Mesendoderm (in vitro differentiated cells): ENCODE measurements at regions not wholly inside any gene's neighbourhood (a gene's known extent, or its start where the extent isn't known, plus 50 kb on each side); places are given as distances from the start of the nearest gene placed in this dataset.
"Not testable (repeated sequence)": the region's sequence is repeated elsewhere in the genome, so short reads cannot be mapped to it uniquely, and the experiment has no call there.

Experiments used
- DNase-seq: peaks from one replicate; pipeline ENCODE4 v3.0.0; 2013
- H2AK5ac ChIP-seq: 2 replicates; pipeline ENCODE4 v1.6.1; 2013; ENCODE audit warnings: low read length, inconsistent platforms
- H2BK120ac ChIP-seq: 2 replicates; pipeline ENCODE4 v1.6.1; 2013; ENCODE audit warnings: low read depth, mild to moderate bottlenecking, low read length, moderate library complexity, mixed read lengths
- H2BK15ac ChIP-seq: replicated peaks from 2 replicates; pipeline ENCODE4 v1.6.1; 2013; ENCODE audit warnings: low read depth, mild to moderate bottlenecking, moderate library complexity
- H2BK5ac ChIP-seq: 2 replicates; pipeline ENCODE4 v1.6.1; 2013; ENCODE audit warnings: low read length, inconsistent platforms
- H3K18ac ChIP-seq: 2 replicates; pipeline ENCODE4 v1.6.1; 2013; ENCODE audit warnings: mild to moderate bottlenecking, low read length, mixed read lengths
- H3K23ac ChIP-seq: one replicate; pipeline ENCODE4 v1.6.1; 2013; ENCODE audit warnings: low read length
- H3K27ac ChIP-seq: 2 replicates; pipeline ENCODE4 v1.5.1; 2013; ENCODE audit warnings: low read depth, mild to moderate bottlenecking, inconsistent platforms, low read length, moderate library complexity
- H3K27me3 ChIP-seq: 2 replicates; pipeline ENCODE4 v1.6.1; 2013; ENCODE audit warnings: low read length, control low read depth, mild to moderate bottlenecking, inconsistent platforms; ENCODE audit not compliant: insufficient read depth, poor library complexity
- H3K36me3 ChIP-seq: 2 replicates; pipeline ENCODE4 v1.6.1; 2013; ENCODE audit warnings: low read length, inconsistent platforms; ENCODE audit not compliant: control insufficient read depth, insufficient read depth
- H3K4ac ChIP-seq: one replicate; pipeline ENCODE4 v1.6.1; 2013; ENCODE audit warnings: low read depth, mild to moderate bottlenecking, low read length, moderate library complexity
- H3K4me1 ChIP-seq: 2 replicates; pipeline ENCODE4 v1.6.1; 2013; ENCODE audit warnings: low read depth, low read length, inconsistent platforms; ENCODE audit not compliant: control insufficient read depth
- H3K4me2 ChIP-seq: 2 replicates; pipeline ENCODE4 v1.6.1; 2013; ENCODE audit warnings: low read length
- H3K4me3 ChIP-seq: 2 replicates; pipeline ENCODE4 v1.5.1; 2013; ENCODE audit warnings: mild to moderate bottlenecking, low read length
- H3K56ac ChIP-seq: one replicate; pipeline ENCODE4 v1.6.1; 2013; ENCODE audit warnings: low read length
- H3K79me1 ChIP-seq: 2 replicates; pipeline ENCODE4 v1.6.1; 2013; ENCODE audit warnings: low read length, inconsistent platforms
- H3K79me2 ChIP-seq: 2 replicates; pipeline ENCODE4 v1.6.1; 2013; ENCODE audit warnings: mild to moderate bottlenecking, low read length; ENCODE audit not compliant: control insufficient read depth, insufficient read depth
- H3K9ac ChIP-seq: 2 replicates; pipeline ENCODE4 v1.6.1; 2013; ENCODE audit warnings: low read length, inconsistent platforms
- H4K5ac ChIP-seq: one replicate; pipeline ENCODE4 v1.6.1; 2013; ENCODE audit warnings: low read length
- H4K8ac ChIP-seq: one replicate; pipeline ENCODE4 v1.6.1; 2013; ENCODE audit warnings: low read depth, mild to moderate bottlenecking, control low read depth, low read length, moderate library complexity
- WGBS: extraction: QIAGEN DNeasy Blood & Tissue Kit; methylation state at CpG from one replicate; pipeline ENCODE4 v1.1.7; 2013; ENCODE audit warnings: low lambda C conversion rate, missing lambda C conversion rate; ENCODE audit not compliant: insufficient coverage; ENCODE audit errors: extremely low coverage; 5-methylcytosine and 5-hydroxymethylcytosine counted together

GRCh38 chrY:6091599-6091998 lies 154.4 kb upstream of the TSPY2 start:
- H3K18ac ChIP-seq, H3K9ac ChIP-seq, H2BK5ac ChIP-seq, H3K79me1 ChIP-seq, H3K4ac ChIP-seq, H2AK5ac ChIP-seq, H3K4me2 ChIP-seq, H3K4me1 ChIP-seq, H3K27me3 ChIP-seq, H3K23ac ChIP-seq, H4K5ac ChIP-seq, H2BK120ac ChIP-seq, H3K27ac ChIP-seq, H3K56ac ChIP-seq, H4K8ac ChIP-seq, H3K4me3 ChIP-seq, H2BK15ac ChIP-seq, H3K36me3 ChIP-seq, H3K79me2 ChIP-seq: not testable (repeated sequence)
- peak; percentile 68 for DNase-seq
- no CpG with 5 or more reads among the region's 6 CpGs for WGBS

- not testable (repeated sequence) for H3K9ac ChIP-seq, H3K79me2 ChIP-seq, H3K36me3 ChIP-seq, H3K27me3 ChIP-seq, H4K5ac ChIP-seq, H3K4ac ChIP-seq, H2BK15ac ChIP-seq, H4K8ac ChIP-seq, H3K23ac ChIP-seq, H2AK5ac ChIP-seq, H2BK120ac ChIP-seq, H3K79me1 ChIP-seq, H3K56ac ChIP-seq, H3K4me1 ChIP-seq, H3K4me2 ChIP-seq, H3K18ac ChIP-seq, H3K4me3 ChIP-seq, H2BK5ac ChIP-seq
- peak; percentile 62 for DNase-seq
- peak overlapping the region; percentile 66 for H3K27ac ChIP-seq
- no CpG with 5 or more reads among the region's 2 CpGs for WGBS
These were observed 115.1 kb upstream of the TSPY2 start for GRCh38 chrY:6130689-6131619.

DNA sequence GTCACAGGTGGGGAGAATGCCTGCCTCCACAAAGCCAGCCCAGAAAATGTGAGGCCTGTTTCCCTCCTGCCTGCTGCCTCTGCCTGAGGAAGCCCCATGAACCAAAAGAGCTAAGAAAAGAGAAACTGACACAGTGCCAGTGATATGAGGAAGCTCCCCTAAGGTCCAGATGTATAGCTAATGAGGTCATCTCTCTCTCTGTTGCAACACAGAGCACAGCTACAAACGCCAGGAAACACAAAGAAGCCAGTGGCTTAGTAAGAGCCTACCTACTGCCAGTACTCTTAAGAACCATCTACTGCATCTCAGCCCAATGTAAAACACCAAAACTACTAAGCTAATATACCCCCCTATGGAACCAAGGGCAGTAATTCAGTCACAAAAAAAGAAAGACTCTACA lies 109.9 kb upstream of the TSPY2 start:
- H2BK5ac ChIP-seq: not testable (repeated sequence)
- WGBS: no CpG with 5 or more reads among the region's 1 CpG

More for the DNA sequence above, 109.9 kb upstream of the TSPY2 start:
- not testable (repeated sequence) for H3K27me3 ChIP-seq, H3K9ac ChIP-seq, H4K8ac ChIP-seq, H3K36me3 ChIP-seq, H3K4me2 ChIP-seq, H3K18ac ChIP-seq, H3K56ac ChIP-seq, H3K79me1 ChIP-seq, H3K79me2 ChIP-seq, H3K27ac ChIP-seq, H2BK120ac ChIP-seq, H4K5ac ChIP-seq, H3K23ac ChIP-seq, H3K4me3 ChIP-seq, H3K4me1 ChIP-seq, H2BK15ac ChIP-seq, H2AK5ac ChIP-seq, H3K4ac ChIP-seq
- DNase-seq: peak; percentile 33
